Natural killer cell treated with Interleukin-12 subunit alpha and Interleukin-12 subunit beta and Interleukin-15 and Interleukin-18, amount 100 ng/mL, for 72 hours (primary cell): ENCODE measurements at regions not wholly inside any gene's neighbourhood (a gene's known extent, or its start where the extent isn't known, plus 50 kb on each side); places are given as distances from the start of the nearest gene placed in this dataset.

Experiments
- ATAC-seq, 2 donors: fragments of 150-1000 bp; cut with Tn5 transposase in 1 of 2; sonication (Bioruptor Pico), chemical (Tn5 transposase) in 1 of 2; 2 replicates each; pipeline ENCODE4 v1.10.0; 2021
- DNase-seq: peaks from one replicate; pipeline ENCODE4 v3.0.0; 2022; ENCODE audit warnings: low spot score
- H3K27ac Mint-ChIP-seq, 2 donors: 1 replicate in 1 of 2; 2 replicates in 1 of 2; pipeline ENCODE4 v1.8.0; 2022; ENCODE audit warnings: mixed read lengths in 2 of 2, mild to moderate bottlenecking in 1 of 2, moderate library complexity in 1 of 2
- H3K27me3 Mint-ChIP-seq, 2 donors: 1 replicate in 1 of 2; 2 replicates in 1 of 2; pipeline ENCODE4 v1.8.0; 2022; ENCODE audit warnings: mixed read lengths in 2 of 2
- H3K36me3 Mint-ChIP-seq: one replicate; pipeline ENCODE4 v1.8.0; 2022; ENCODE audit warnings: mixed read lengths
- H3K4me1 Mint-ChIP-seq, 2 donors: 1 replicate in 1 of 2; 2 replicates in 1 of 2; pipeline ENCODE4 v1.8.0; 2022; ENCODE audit warnings: low read depth in 2 of 2, mixed read lengths in 2 of 2, mild to moderate bottlenecking in 1 of 2
- H3K4me3 Mint-ChIP-seq: one replicate; pipeline ENCODE4 v1.8.0; 2022; ENCODE audit warnings: mixed read lengths
- H3K9me3 Mint-ChIP-seq: 2 replicates; pipeline ENCODE4 v1.8.0; 2022; ENCODE audit warnings: mixed read lengths

DNA sequence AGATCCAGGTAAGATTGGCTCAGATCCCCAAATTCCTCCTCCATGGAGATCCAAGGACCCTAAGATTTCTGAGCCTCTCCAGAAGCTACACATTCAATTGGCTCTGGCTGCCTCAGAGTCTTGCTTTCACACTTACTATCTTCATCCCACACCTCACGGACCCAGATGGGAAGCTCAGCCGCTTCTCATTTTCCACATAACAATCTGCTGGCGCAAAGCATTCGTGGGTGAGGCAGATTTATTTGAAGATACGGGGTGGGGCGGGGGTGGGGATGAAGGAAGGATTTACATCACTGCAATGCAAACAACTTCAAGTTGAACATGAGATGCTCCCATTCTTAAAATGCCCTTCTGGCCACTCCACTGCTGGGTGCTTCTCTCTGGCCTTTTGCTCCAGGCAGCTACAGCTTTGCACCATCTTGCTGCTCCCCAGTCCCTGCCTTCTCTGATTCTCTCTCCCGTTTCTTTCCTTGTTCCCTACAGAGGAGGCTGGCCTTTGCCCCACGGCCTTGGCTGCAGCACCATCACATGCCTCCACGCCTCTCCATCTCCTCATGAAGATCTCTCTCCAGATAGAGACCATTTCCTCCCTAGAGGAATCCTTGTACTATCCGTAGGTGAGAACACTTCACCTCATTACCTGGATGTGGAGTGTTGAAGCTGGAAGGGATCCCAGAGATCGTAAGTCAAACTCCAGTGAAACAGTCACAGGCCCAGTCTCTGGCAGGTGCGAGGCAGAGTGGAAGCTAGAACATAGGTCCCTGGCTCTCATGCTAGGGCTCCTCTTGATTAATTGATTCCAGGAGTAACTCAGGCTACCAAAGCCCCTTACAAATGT, 175.9 kb downstream of the RPLP1 start:
- Mint-ChIP-seq H3K36me3 (no peaks in the 10 kb centered on the region), H3K27ac (no peak overlapping the region)

GRCh38 chr15:69629631-69630161, 177.1 kb downstream of the RPLP1 start:
- DNase-seq (no peak), ATAC-seq (no peak)
- no peaks in the 10 kb centered on the region for H3K9me3 Mint-ChIP-seq
- H3K36me3 Mint-ChIP-seq, result no peaks in the 10 kb centered on the region
- no peak overlapping the region for H3K27ac Mint-ChIP-seq
- H3K4me1 Mint-ChIP-seq, result peaks cover 2 to 13% of the 10 kb centered on the region in 2 donors
- H3K27me3 Mint-ChIP-seq, result peaks cover 46 to 64% of the 10 kb centered on the region in 2 donors
- H3K4me3 Mint-ChIP-seq, result no peak overlapping the region

More for the DNA sequence above, 175.9 kb downstream of the RPLP1 start:
- H3K9me3 Mint-ChIP-seq, result no peaks in the 10 kb centered on the region
- peaks cover 51 to 69% of the 10 kb centered on the region in 2 donors for H3K27me3 Mint-ChIP-seq
- DNase-seq, result no peak
- no peak for ATAC-seq
- no peak overlapping the region for H3K4me3 Mint-ChIP-seq
- H3K4me1 Mint-ChIP-seq, result peaks cover 8 to 20% of the 10 kb centered on the region in 2 donors

- H3K9me3 Mint-ChIP-seq, result no peaks in the 10 kb centered on the region
- H3K27me3 Mint-ChIP-seq, result peaks cover 47 to 63% of the 10 kb centered on the region in 2 donors
- peaks cover 0 to 11% of the 10 kb centered on the region in 2 donors for H3K4me1 Mint-ChIP-seq
- H3K4me3 Mint-ChIP-seq, result no peak overlapping the region
- H3K27ac Mint-ChIP-seq, result peak overlapping the region in 1 of 2 donors; percentile 7
- H3K36me3 Mint-ChIP-seq, result no peaks in the 10 kb centered on the region
- DNase-seq (no peak), ATAC-seq (no peak)
Measured at GRCh38 chr15:69631005-69631404, 178.4 kb downstream of the RPLP1 start.

DNA sequence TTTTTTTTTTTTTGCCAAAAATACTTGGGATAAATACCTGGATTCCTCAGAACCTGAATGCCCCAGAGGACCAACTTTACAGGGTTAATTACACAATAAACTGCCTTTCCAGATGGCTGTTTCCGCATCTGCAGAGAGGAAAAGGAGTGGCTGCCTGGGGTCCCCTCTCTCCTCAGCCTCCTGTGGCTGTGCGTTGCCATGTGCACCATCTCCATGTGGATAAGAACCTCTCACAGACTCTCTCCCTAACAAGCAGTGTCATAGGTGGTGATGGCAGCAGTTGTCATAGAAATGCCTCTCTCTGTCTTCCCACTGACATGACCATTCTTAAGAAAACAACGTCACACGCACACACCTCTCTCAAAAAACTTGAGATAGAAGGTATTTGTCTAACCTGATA, 179.4 kb downstream of the RPLP1 start:
- Mint-ChIP-seq H3K4me1 (peaks cover 0 to 11% of the 10 kb centered on the region in 2 donors), H3K27me3 (peaks cover 46 to 62% of the 10 kb centered on the region in 2 donors)
- DNase-seq, result no peak

DNA sequence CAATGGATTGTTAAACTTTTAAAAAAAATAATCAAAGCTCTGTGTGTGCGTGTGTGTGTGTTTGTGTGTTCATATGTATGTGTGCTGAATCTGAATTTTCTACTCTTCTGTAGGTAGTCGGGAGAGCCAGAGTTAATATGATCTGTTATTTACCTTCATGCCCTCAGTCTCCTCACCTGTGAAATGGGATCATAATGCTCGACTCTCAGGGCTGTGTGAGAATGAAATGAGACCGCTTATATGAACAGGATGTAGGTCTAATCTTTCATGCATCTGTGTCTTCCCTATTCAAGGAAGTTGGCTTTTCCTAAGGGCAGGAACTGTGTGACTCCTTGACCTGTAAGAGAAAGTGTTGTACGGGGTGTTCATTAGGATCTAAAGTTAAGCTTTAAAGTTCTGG, 182.2 kb downstream of the RPLP1 start:
- Mint-ChIP-seq H3K4me1 (peaks cover 0 to 11% of the 10 kb centered on the region in 2 donors), H3K27me3 (peaks cover 45 to 58% of the 10 kb centered on the region in 2 donors), H3K36me3 (no peaks in the 10 kb centered on the region), H3K9me3 (no peaks in the 10 kb centered on the region), H3K4me3 (no peak overlapping the region), H3K27ac (no peak overlapping the region)
- ATAC-seq (no peak), DNase-seq (no peak)

More for the DNA sequence above, 179.4 kb downstream of the RPLP1 start:
- Mint-ChIP-seq H3K36me3 (no peaks in the 10 kb centered on the region), H3K27ac (no peak overlapping the region), H3K9me3 (no peaks in the 10 kb centered on the region), H3K4me3 (no peak overlapping the region)
- ATAC-seq, result no peak

DNA sequence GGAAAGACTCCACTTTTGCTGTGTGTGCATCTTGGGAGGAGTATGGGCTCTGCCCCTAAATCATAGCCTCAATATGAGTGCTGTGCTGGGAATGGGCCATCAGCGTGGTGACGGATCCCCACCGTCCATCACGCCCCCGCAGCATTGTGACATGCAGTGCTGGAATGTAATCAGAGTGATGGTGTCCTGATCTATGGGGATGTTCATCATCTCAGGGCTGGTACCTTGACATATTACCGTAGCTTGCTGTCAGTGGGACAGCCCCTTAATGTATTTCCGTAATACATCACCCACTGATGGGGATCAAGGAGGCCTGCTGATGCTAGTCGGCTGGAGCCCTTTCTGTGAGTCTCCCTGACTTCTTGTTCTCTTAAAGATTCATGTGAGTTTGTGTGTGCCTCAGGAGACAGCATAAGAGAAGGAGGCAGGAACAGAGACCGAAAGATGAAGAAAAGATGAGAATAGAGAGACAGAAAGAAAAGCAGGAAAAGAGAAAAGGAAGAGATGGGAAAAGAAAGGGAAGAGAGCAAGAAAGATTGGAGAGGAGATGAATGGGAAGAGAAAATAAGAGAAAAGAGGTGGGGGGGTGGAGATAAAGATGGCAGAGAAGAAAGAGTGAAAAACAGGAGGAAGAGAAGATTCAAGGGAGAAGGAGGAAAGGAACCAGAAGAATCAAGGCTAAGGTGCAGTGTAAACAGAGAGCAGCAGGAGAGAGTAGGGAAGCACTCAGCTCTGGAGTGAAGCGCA, 183.7 kb downstream of the RPLP1 start:
- Mint-ChIP-seq H3K36me3 (peaks cover 4% of the 10 kb centered on the region), H3K27ac (no peak overlapping the region), H3K9me3 (no peaks in the 10 kb centered on the region), H3K27me3 (peaks cover 38 to 44% of the 10 kb centered on the region in 2 donors), H3K4me1 (no peaks in the 10 kb centered on the region), H3K4me3 (no peak overlapping the region)
- DNase-seq (no peak), ATAC-seq (no peak)

- Mint-ChIP-seq H3K4me3 (no peak overlapping the region), H3K27me3 (peaks cover 33 to 34% of the 10 kb centered on the region in 2 donors), H3K27ac (no peak overlapping the region)
Measured at GRCh38 chr15:69637818-69638217, 185.2 kb downstream of the RPLP1 start.

GRCh38 chr15:69643476-69643875, 190.9 kb downstream of the RPLP1 start:
- H3K9me3 Mint-ChIP-seq, result no peaks in the 10 kb centered on the region
- H3K27me3 Mint-ChIP-seq, result peaks cover 13 to 19% of the 10 kb centered on the region in 2 donors
- no peaks in the 10 kb centered on the region for H3K4me1 Mint-ChIP-seq
- H3K27ac Mint-ChIP-seq, result no peak overlapping the region
- H3K4me3 Mint-ChIP-seq, result no peak overlapping the region
- DNase-seq (no peak), ATAC-seq (no peak)
- peaks cover 10% of the 10 kb centered on the region for H3K36me3 Mint-ChIP-seq

More at GRCh38 chr15:69637818-69638217, 185.2 kb downstream of the RPLP1 start:
- ATAC-seq (no peak), DNase-seq (no peak)
- no peaks in the 10 kb centered on the region for H3K4me1 Mint-ChIP-seq
- H3K36me3 Mint-ChIP-seq, result peaks cover 10% of the 10 kb centered on the region
- H3K9me3 Mint-ChIP-seq, result no peaks in the 10 kb centered on the region

- no peaks in the 10 kb centered on the region for H3K9me3 Mint-ChIP-seq
- H3K27me3 Mint-ChIP-seq, result peaks cover 13 to 21% of the 10 kb centered on the region in 2 donors
- no peak overlapping the region for H3K4me3 Mint-ChIP-seq
- H3K36me3 Mint-ChIP-seq, result peaks cover 10% of the 10 kb centered on the region
- H3K4me1 Mint-ChIP-seq, result no peaks in the 10 kb centered on the region
- no peak overlapping the region for H3K27ac Mint-ChIP-seq
- no peak for DNase-seq
- ATAC-seq, result no peak
Measured at GRCh38 chr15:69643971-69644370, 191.4 kb downstream of the RPLP1 start.

- peaks cover 10% of the 10 kb centered on the region for H3K36me3 Mint-ChIP-seq
- H3K4me3 Mint-ChIP-seq, result no peak overlapping the region
- H3K4me1 Mint-ChIP-seq, result no peaks in the 10 kb centered on the region
- peaks cover 16 to 23% of the 10 kb centered on the region in 2 donors for H3K27me3 Mint-ChIP-seq
- DNase-seq (no peak), ATAC-seq (no peak)
- H3K9me3 Mint-ChIP-seq, result no peaks in the 10 kb centered on the region
- no peak overlapping the region for H3K27ac Mint-ChIP-seq
Measured at GRCh38 chr15:69644876-69645275, 192.3 kb downstream of the RPLP1 start.

DNA sequence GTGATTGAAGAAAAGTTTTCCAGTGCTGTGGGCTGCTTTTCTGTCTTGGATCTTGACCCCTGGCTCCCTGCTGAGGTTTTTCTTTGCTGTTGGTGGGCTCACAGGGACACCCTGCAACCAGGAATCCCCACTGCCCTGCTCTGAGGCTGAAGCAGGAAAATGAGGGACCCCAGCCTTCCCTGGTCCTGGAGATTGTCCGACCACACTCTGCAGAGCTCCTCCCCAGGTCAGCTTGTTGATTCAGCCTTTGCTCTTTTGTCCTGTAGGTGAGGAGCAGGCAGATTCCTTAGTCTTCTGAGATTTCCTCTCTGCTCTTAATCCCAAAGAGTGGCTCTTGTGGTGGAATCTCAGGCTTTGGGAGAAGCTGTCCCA, 194.5 kb downstream of the RPLP1 start:
- no peak overlapping the region for H3K4me3 Mint-ChIP-seq

GRCh38 chr15:69648212-69648611, 195.6 kb downstream of the RPLP1 start:
- H3K27ac Mint-ChIP-seq, result no peak overlapping the region
- no peak for DNase-seq
- H3K9me3 Mint-ChIP-seq, result no peaks in the 10 kb centered on the region
- no peaks in the 10 kb centered on the region for H3K36me3 Mint-ChIP-seq
- peaks cover 10 to 14% of the 10 kb centered on the region in 2 donors for H3K4me1 Mint-ChIP-seq
- H3K27me3 Mint-ChIP-seq, result peaks cover 28% of the 10 kb centered on the region in 2 donors
- H3K4me3 Mint-ChIP-seq, result no peak overlapping the region
- no peak for ATAC-seq

More for the DNA sequence above, 194.5 kb downstream of the RPLP1 start:
- DNase-seq (no peak), ATAC-seq (no peak)
- H3K4me1 Mint-ChIP-seq, result peaks cover under 1 to 6% of the 10 kb centered on the region in 2 donors
- no peaks in the 10 kb centered on the region for H3K9me3 Mint-ChIP-seq
- H3K27me3 Mint-ChIP-seq, result peaks cover 24 to 28% of the 10 kb centered on the region in 2 donors
- H3K36me3 Mint-ChIP-seq, result peaks cover under 1% of the 10 kb centered on the region
- H3K27ac Mint-ChIP-seq, result no peak overlapping the region

DNA sequence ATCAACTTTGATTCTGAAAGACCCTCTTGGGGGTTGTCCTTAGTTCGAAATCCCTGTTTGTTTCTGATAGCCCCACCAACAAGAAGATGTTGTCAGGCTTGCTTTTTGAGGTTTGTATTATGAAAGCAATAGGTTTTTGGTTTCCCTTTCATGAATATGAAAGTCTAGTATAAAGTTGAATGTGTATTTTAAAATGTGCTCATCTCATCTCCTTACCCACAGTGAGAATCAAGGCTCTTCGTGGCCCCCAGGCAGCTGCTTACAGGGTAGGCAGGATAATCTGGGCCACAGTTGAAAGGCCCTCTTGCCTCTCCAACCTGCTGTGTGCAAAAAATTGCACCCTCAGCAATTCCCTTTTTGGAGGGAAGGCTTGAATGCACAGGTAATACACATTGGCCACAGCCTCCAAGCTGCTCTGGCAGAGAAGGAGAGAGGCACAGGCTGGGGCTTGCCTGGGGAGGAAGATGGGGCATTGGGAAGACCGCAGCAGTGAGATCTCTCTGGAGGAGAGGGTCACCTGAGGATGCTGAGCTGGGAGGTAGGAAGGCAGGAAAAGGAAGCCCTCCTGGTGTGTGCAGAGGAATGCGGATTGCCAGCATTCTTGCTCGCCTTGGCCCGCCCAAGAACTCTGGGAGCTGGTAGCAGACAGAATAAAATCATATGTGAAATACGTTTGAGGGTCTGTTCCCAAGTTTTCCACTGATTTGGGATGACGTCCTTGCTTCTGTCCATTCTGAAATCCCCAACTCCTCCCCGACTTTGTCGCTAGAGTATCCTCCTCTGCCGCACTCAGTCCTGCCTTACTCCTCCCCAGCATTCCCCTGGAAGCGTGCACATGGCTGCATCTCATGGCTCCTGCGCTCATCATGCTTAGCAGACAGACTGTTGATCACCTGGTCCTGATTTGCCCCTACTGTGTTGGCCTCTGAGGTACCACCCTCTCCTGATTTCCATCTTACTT, 196.4 kb downstream of the RPLP1 start:
- H3K27ac Mint-ChIP-seq, result no peak overlapping the region
- H3K9me3 Mint-ChIP-seq, result no peaks in the 10 kb centered on the region
- H3K36me3 Mint-ChIP-seq, result no peaks in the 10 kb centered on the region
- H3K4me3 Mint-ChIP-seq, result no peak overlapping the region
- peaks cover 28% of the 10 kb centered on the region in 2 donors for H3K27me3 Mint-ChIP-seq
- H3K4me1 Mint-ChIP-seq, result peaks cover 15 to 17% of the 10 kb centered on the region in 2 donors
- ATAC-seq (no peak), DNase-seq (no peak)
